LHCN-M2 (cell line): ENCODE measurements at regions not wholly inside any gene's neighbourhood (a gene's known extent, or its start where the extent isn't known, plus 50 kb on each side); places are given as distances from the start of the nearest gene placed in this dataset.

Experiments
- DNase-seq: peaks from one replicate; pipeline ENCODE4 v3.0.0-alpha.2; 2012; ENCODE audit warnings: low read depth

GRCh38 chr6:14924126-14925024 lies 321.5 kb upstream of the JARID2 start:
- DNase-seq, result peak; percentile 68

DNA sequence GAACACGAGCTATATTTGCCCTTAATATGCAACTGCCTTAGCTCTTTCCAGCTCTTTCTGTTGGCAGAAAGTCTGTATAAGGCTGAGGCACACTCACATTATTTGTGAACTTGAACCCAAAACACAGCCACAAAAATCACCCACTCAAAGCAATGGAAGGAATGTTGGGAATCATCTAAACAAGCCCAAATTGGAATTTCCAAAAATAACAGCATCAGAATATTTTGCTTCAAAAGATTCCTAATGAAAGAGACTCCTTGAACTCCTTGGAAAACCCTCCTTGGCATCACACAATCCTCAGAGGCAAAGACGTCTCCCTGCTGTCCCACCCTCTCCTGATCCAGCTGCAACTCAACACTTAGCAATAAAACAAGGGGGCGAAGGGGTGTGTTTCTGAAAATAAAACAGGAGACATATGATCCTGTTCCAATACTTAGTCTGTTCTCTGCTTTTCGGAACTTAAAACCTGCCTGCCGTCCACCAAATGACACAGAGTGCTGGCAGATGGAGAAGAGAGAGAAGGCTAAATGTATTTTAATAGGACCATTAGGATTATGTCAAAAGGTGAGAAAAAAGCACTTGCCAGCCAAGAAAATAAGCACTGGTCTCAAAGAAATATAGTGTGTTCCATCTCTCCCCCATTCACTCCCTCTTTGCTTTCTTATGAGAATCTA lies 320.7 kb upstream of the JARID2 start:
- DNase-seq, result no peak

DNA sequence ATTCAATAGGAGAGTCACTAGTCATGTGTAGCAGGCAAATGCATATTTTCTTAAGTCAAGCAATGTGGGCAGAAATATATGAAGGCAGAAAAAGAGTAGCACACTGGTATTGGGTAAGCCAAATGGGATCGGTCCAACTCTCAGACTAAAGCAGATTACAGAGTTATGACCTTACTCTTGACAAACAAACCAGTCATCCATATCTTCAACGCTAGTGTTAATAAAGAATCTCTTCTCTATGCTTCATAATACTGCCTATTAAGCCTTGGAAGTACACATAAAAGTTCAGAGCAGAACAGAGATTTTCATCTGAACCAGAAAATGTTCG lies 320.2 kb upstream of the JARID2 start:
- no peak for DNase-seq

GRCh38 chr6:14927398-14927797 lies 318.5 kb upstream of the JARID2 start:
- DNase-seq, result no peak

DNA sequence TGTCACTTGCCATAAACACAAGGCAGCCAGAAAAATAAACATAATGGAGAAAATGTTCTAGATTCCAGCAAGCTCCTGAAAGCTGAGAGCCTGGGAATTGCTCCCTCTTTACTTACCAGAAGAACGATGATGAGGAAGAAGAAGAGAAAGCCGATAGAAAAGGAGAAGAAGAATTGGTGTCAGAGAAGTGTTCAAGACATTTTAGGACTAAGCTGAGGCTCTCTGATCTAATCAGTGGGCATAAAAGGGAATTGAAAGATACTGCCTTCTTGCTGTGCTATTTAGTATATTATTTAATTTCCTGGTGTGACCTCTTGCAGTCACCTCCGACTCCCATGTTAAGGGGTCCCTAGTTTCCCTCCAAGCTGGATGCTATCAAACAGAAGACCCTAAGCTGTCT lies 316.6 kb upstream of the JARID2 start:
- DNase-seq, result no peak

- DNase-seq, result no peak
Measured at GRCh38 chr6:14930366-14930989, 315.4 kb upstream of the JARID2 start.

DNA sequence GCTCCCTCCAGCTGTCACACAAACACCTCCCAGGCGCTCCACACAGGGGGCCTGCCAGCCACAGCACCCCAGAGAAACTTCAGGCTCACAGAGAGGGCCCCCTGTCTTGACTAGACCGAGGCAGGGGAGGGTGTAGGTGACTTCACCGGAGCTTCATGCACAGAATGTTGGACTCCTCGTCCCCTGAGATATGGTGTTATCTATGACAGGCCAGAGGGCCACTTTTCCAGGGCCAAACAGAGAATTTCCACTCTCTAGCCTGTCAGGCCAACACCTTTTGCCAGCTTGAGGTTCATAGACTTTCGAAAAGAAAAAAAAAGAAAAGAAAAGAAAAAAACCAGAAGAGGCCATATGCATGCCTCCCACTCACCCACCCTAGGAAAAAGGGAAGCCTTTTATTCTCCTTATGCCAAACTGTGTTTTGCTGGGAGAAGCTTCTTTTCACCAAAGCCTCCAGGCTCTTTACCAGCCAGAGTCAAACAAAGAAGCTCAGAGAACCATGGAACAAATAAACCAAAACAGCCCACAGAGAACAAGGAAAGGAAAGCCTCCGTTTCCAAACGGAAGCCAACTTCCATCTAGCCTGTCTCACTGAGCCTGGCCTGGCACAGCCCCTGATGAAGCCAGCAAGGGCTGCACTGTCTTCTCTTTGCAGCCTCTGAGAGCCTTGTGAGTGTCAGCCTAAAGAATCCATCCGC lies 313.2 kb upstream of the JARID2 start:
- DNase-seq, result no peak

GRCh38 chr6:14933183-14933544 lies 312.7 kb upstream of the JARID2 start:
- DNase-seq, result no peak

- no peak for DNase-seq
Measured at GRCh38 chr6:14934013-14934412, 311.9 kb upstream of the JARID2 start.

DNA sequence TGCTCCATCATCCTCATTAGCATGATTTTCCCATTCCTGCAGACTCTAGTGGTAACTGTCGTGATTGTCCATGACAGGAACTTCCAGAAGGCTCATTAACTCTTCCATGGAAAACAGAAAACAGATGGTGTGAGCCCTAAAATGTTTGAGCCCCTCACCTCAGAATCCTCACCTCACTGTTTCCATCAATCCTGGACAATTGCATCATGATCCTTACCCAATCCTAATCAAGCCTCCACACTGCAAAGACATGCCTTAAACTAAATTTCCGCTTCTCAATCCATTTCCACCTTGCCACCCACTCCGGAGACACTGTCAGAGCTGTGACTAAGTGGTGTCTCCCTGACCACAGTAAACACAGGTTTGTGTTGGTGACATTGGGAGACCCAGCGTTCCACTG lies 311.0 kb upstream of the JARID2 start:
- DNase-seq, result no peak

- DNase-seq, result no peak
Measured at GRCh38 chr6:14936861-14937260, 309.0 kb upstream of the JARID2 start.

- no peak for DNase-seq
Measured at GRCh38 chr6:14943116-14943515, 302.8 kb upstream of the JARID2 start.

DNA sequence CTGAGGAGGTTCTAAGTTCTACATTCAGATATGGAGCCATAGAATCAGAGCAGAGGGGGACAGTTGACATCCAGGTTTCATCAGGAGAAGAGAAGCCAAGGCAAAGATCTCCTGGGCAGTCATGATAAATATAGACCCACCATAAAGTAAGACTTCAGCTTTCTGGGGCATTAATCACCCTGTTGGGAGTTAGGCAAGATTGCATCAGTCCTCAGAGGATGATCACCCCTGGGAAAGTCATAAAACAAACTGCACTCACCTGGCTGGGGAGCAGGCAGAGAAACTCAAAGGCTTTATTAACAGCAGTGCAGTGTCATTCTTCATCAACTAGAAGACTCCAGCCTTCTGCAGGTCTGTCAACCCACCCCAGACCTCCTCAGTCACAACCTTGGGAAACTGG lies 301.3 kb upstream of the JARID2 start:
- DNase-seq, result no peak

- no peak for DNase-seq
Measured at GRCh38 chr6:14945461-14946185, 300.2 kb upstream of the JARID2 start.

- DNase-seq, result no peak
Measured at GRCh38 chr6:14946753-14947152, 299.1 kb upstream of the JARID2 start.

DNA sequence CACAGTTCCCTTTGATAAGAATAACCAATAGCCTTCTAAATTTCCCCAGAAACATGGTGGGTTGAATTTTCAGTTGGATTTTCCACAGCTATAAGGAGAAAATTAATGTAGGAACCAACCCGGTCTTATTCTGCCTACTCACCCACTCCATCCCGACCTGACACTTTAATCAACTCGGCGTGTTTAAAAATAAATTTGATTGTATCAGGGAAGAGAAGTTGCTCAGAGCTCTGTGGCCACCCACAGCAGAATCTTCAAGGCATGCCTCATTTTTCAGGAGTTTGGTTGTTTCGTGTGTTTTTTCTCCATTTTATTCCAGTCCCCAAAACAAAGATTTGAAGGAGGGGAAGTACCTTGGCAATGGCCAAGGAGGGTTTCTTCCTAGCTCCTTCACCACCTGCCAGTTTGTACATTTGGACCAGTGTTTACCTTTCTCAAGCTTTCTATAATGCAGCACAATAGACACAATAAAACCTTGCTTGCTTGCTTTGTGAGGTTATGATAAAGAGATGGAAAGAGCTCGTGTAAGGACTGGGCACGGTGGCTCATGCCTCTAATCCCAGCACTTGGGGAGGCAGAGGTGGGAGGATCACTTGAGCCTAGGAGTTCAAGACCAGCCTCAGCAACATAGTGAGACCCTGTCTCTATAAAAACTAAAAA lies 297.2 kb upstream of the JARID2 start:
- DNase-seq, result no peak

- DNase-seq, result no peak
Measured at GRCh38 chr6:14950103-14950969, 295.5 kb upstream of the JARID2 start.

- DNase-seq, result no peak
Measured at GRCh38 chr6:14950970-14951276, 294.9 kb upstream of the JARID2 start.

DNA sequence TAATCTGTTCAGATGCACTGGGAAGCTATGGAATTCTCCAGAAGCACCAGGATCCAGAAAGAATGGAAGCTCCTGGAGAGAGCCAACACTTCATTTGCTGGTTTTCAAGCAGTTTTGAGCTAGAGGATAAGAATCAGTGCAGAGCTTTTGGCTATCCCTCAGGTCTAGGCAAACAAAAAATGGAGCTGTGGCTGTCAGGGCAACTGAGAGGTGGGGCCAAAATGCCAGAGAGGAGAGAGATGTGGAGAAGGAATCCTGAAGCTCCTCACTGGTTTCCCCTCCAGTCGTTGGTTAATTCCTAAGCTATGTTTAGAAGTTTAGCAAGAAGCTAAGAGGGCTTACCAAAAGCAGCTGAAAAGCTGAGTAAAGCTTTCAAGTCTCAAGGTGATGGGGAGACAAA lies 294.2 kb upstream of the JARID2 start:
- no peak for DNase-seq

DNA sequence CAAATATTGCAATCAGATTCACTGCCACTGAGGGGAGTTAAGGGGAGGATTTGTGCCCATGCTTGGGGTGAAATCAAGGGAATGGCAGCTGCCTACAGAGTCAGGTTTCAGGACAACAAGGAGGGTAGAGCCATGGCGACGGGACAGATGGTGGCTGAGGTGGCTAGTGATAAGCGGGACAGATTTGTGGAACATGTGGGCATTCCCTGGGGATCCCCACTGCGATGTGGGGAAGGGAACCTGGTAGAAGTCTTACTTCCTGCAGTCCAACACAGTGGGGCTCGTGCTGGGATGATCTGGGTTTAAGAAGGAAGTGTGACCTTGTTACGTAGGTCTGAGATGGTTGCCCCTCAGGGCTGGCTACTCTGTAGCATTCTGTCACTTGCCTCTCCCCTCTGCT lies 292.0 kb upstream of the JARID2 start:
- DNase-seq, result peak; percentile 17
